Osteoblast (primary cell): ENCODE measurements at regions not wholly inside any gene's neighbourhood (a gene's known extent, or its start where the extent isn't known, plus 50 kb on each side); places are given as distances from the start of the nearest gene placed in this dataset.

Experiments
- DNase-seq: peaks from one replicate; pipeline ENCODE4 v3.0.0; 2011; ENCODE audit warnings: low spot score, mixed read lengths; ENCODE audit not compliant: insufficient read length; ENCODE audit errors: missing footprints
- H2AFZ ChIP-seq: 2 replicates; pipeline ENCODE4 v1.6.0; 2011; ENCODE audit warnings: mild to moderate bottlenecking, low read length
- H3K27ac ChIP-seq: 2 replicates; pipeline ENCODE4 v1.5.1; 2011; ENCODE audit warnings: mild to moderate bottlenecking, low read depth, low read length, moderate library complexity
- H3K27me3 ChIP-seq: 2 replicates; pipeline ENCODE4 v1.6.0; 2012; ENCODE audit warnings: mild to moderate bottlenecking, control low read depth, inconsistent platforms, low read length, moderate library complexity; ENCODE audit not compliant: insufficient read depth
- H3K36me3 ChIP-seq: 2 replicates; pipeline ENCODE4 v1.5.1; 2011; ENCODE audit warnings: mild to moderate bottlenecking, low read length, control low read depth, moderate library complexity; ENCODE audit not compliant: insufficient read depth
- H3K4me1 ChIP-seq: 2 replicates; pipeline ENCODE4 v1.5.1; 2011; ENCODE audit warnings: mild to moderate bottlenecking, low read length, control low read depth, moderate library complexity; ENCODE audit not compliant: insufficient read depth
- H3K4me2 ChIP-seq: 2 replicates; pipeline ENCODE4 v1.6.0; 2011; ENCODE audit warnings: mild to moderate bottlenecking, low read length; ENCODE audit not compliant: insufficient read depth
- H3K4me3 ChIP-seq: fragments of 200-600 bp; sonication (generic); 3 replicates; pipeline ENCODE4 v1.5.1; 2012; ENCODE audit warnings: mild to moderate bottlenecking, low read length, inconsistent platforms; ENCODE audit not compliant: insufficient read depth
- H3K79me2 ChIP-seq: 2 replicates; pipeline ENCODE4 v1.6.0; 2012; ENCODE audit warnings: mild to moderate bottlenecking, low read length, control low read depth, inconsistent platforms; ENCODE audit not compliant: insufficient read depth
- H3K9me3 ChIP-seq: 2 replicates; pipeline ENCODE4 v1.5.1; 2011; ENCODE audit warnings: low read depth, low read length, control low read depth
- H4K20me1 ChIP-seq: 2 replicates; pipeline ENCODE4 v1.6.0; 2012; ENCODE audit warnings: mild to moderate bottlenecking, low read length, control low read depth; ENCODE audit not compliant: insufficient read depth
- TF ChIP-seq, protein P1 (sequence below): IDR thresholded peaks from 2 replicates; pipeline ENCODE4 v1.5.1; 2011; ENCODE audit warnings: mild to moderate bottlenecking, low read depth, low read length, moderate library complexity; ENCODE audit errors: extremely low read depth

DNA sequence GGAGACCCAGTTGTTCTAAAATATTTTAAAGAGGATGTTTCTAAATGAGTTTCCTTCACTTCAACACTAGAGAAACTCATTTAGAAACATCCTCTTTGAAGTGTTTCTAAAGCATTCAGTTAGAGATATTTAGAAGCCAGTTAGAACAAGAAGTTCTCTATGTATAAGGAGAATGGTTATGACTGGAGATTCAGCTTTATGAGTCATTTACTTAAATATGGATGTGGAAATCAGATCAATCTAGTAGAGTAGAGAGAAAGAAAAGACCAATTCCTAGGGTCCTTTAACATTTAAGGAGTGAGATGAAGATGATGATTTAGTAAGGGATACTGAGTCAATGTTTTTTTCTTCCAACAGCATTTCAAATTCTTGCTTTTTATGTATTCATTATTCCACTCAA is 234.1 kb downstream of the GRXCR1 start:
- Histone ChIP-seq H3K4me3 (no peak overlapping the region), H3K27ac (no peak overlapping the region), H3K79me2 (no peaks in the 10 kb centered on the region), H3K36me3 (no peaks in the 10 kb centered on the region), H4K20me1 (no peaks in the 10 kb centered on the region), H3K27me3 (no peaks in the 10 kb centered on the region), H3K9me3 (no peaks in the 10 kb centered on the region), H3K4me1 (no peaks in the 10 kb centered on the region), H2AFZ (no peak overlapping the region), H3K4me2 (no peak overlapping the region)
- TF ChIP-seq, protein P1, sequence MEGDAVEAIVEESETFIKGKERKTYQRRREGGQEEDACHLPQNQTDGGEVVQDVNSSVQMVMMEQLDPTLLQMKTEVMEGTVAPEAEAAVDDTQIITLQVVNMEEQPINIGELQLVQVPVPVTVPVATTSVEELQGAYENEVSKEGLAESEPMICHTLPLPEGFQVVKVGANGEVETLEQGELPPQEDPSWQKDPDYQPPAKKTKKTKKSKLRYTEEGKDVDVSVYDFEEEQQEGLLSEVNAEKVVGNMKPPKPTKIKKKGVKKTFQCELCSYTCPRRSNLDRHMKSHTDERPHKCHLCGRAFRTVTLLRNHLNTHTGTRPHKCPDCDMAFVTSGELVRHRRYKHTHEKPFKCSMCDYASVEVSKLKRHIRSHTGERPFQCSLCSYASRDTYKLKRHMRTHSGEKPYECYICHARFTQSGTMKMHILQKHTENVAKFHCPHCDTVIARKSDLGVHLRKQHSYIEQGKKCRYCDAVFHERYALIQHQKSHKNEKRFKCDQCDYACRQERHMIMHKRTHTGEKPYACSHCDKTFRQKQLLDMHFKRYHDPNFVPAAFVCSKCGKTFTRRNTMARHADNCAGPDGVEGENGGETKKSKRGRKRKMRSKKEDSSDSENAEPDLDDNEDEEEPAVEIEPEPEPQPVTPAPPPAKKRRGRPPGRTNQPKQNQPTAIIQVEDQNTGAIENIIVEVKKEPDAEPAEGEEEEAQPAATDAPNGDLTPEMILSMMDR: no peak
- no peak for DNase-seq

DNA sequence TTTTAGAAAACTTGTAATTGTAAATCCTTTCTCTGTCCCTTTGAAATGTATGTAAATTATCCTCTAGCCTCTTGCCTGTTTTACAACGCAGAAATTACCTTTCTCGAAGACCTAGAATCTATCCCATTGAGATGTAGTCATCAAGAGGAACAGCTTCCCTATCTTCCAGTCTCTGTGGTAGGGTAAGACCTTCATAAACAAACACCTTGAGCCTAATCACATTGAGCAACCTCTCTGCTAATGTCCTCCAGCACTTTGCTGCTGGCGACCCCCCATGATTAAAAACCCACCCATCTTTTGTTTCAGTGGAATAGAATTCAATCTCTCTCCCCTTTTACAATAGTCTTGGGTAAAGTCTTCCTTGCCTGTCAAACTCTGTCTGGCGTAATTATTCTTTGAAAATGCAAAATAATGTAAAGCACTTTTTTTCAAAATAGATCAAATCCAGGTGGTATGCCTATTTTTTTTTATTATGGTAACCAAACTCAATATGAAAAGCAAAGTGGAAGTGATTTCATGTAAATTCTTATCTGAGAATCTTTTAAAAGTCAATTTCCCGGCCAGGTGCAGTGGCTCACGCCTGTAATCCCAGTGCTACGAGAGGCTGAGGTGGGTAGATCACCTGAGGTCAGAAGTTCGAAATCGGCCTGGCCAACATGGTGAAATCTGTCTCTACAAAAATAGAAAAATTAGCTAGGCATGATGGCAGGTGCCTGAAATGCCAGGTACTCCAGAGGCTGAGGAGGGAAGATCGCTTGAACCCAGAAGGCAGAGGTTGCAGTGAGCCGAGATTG is 237.9 kb downstream of the GRXCR1 start:
- H3K4me1 ChIP-seq: no peaks in the 10 kb centered on the region
- no peaks in the 10 kb centered on the region for H3K27me3 ChIP-seq
- TF ChIP-seq, protein P1: no peak
- H3K27ac ChIP-seq: no peak overlapping the region
- no peaks in the 10 kb centered on the region for H3K36me3 ChIP-seq
- H2AFZ ChIP-seq: no peak overlapping the region
- DNase-seq: no peak
- H3K9me3 ChIP-seq: no peaks in the 10 kb centered on the region
- H3K4me2 ChIP-seq: no peak overlapping the region
- no peaks in the 10 kb centered on the region for H4K20me1 ChIP-seq
- no peak overlapping the region for H3K4me3 ChIP-seq
- H3K79me2 ChIP-seq: no peaks in the 10 kb centered on the region

GRCh38 chr4:43132010-43132582 is 239.6 kb downstream of the GRXCR1 start:
- H3K4me3 ChIP-seq: peak overlapping the region; percentile 13
- peak; percentile 81 for DNase-seq
- H3K4me1 ChIP-seq: no peaks in the 10 kb centered on the region
- TF ChIP-seq, protein P1: peak; percentile 72
- no peaks in the 10 kb centered on the region for H3K36me3 ChIP-seq
- H3K27me3 ChIP-seq: no peaks in the 10 kb centered on the region
- no peaks in the 10 kb centered on the region for H3K79me2 ChIP-seq
- H2AFZ ChIP-seq: no peak overlapping the region
- no peaks in the 10 kb centered on the region for H4K20me1 ChIP-seq
- no peak overlapping the region for H3K27ac ChIP-seq
- H3K4me2 ChIP-seq: peak overlapping the region; percentile 44
- H3K9me3 ChIP-seq: no peaks in the 10 kb centered on the region

DNA sequence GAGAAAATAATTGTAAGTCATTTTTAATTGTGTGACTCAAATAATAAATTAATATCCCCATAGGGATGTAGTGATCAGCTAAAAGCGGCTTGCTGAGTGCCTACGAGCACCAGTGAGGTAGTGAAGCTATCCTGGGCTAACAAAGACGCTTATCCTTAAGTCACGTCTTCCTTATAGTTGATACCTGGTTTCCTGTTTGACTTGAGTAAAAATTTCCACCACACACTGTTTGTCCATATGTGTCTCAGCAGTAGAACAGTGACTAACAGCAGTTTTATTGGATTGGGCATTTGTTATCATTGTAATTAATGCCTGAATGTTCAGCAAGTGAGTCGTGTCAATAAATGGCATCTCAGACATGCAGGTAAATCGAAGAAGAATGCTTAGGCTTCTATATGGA is 241.1 kb downstream of the GRXCR1 start:
- no peaks in the 10 kb centered on the region for H4K20me1 ChIP-seq
- no peaks in the 10 kb centered on the region for H3K36me3 ChIP-seq
- H3K79me2 ChIP-seq: no peaks in the 10 kb centered on the region
- H2AFZ ChIP-seq: no peak overlapping the region
- no peak overlapping the region for H3K4me3 ChIP-seq
- H3K27ac ChIP-seq: no peak overlapping the region
- TF ChIP-seq, protein P1: no peak
- no peaks in the 10 kb centered on the region for H3K4me1 ChIP-seq
- no peak overlapping the region for H3K4me2 ChIP-seq
- no peaks in the 10 kb centered on the region for H3K27me3 ChIP-seq
- DNase-seq: no peak
- H3K9me3 ChIP-seq: no peaks in the 10 kb centered on the region
